CD4-positive, CD25-positive, alpha-beta regulatory T cell (primary cell): ENCODE measurements at regions not wholly inside any gene's neighbourhood (a gene's known extent, or its start where the extent isn't known, plus 50 kb on each side); places are given as distances from the start of the nearest gene placed in this dataset.
"Not testable (repeated sequence)": the region's sequence is repeated elsewhere in the genome, so short reads cannot be mapped to it uniquely, and the experiment has no call there.

Experiments used
- ATAC-seq, 2 donors: fragments of 150-1000 bp; cut with Tn5 transposase; one replicate each; pipeline ENCODE4 v1.10.0; 2021; ENCODE audit warnings: low read depth in 2 of 2, moderate number of reproducible peaks in 2 of 2, moderate library complexity in 1 of 2
- DNase-seq, 3 donors: peaks; one replicate each; pipeline versions ENCODE4 v3.0.0 to v3.0.0-alpha.2; 2012 to 2022; ENCODE audit warnings: mixed read lengths in 1 of 3
- H3K27ac ChIP-seq: one replicate; pipeline ENCODE4 v1.7.0; 2013; ENCODE audit warnings: mild to moderate bottlenecking, low read length; ENCODE audit not compliant: insufficient read depth, poor library complexity, severe bottlenecking
- H3K27me3 ChIP-seq: one replicate; pipeline ENCODE4 v1.7.0; 2013; ENCODE audit warnings: low read length; ENCODE audit not compliant: control insufficient read depth, insufficient read depth
- H3K36me3 ChIP-seq: one replicate; pipeline ENCODE4 v1.7.0; 2013; ENCODE audit warnings: mild to moderate bottlenecking, low read length, moderate library complexity; ENCODE audit not compliant: control insufficient read depth, insufficient read depth
- H3K4me1 ChIP-seq: 2 replicates; pipeline ENCODE4 v1.7.0; 2013; ENCODE audit warnings: mild to moderate bottlenecking, low read length; ENCODE audit not compliant: insufficient read depth, control insufficient read depth, poor library complexity, severe bottlenecking
- H3K4me3 ChIP-seq: one replicate; pipeline ENCODE4 v1.7.0; 2013; ENCODE audit warnings: low read depth, mild to moderate bottlenecking, low read length, moderate library complexity
- H3K9me3 ChIP-seq, 2 experiments: 1 replicate in 1 of 2; 2 replicates in 1 of 2; pipeline ENCODE4 v1.7.0; 2013; ENCODE audit warnings: low read length in 2 of 2, mild to moderate bottlenecking in 1 of 2, moderate library complexity in 1 of 2; ENCODE audit not compliant: control insufficient read depth in 2 of 2
- H3K27ac Mint-ChIP-seq, 3 donors: one replicate each; pipeline ENCODE4 v1.8.0; 2020 to 2022; ENCODE audit warnings: mild to moderate bottlenecking in 3 of 3, mixed read lengths in 3 of 3, moderate library complexity in 2 of 3
- H3K27me3 Mint-ChIP-seq: one replicate; pipeline ENCODE4 v1.8.0; 2022; ENCODE audit warnings: mild to moderate bottlenecking, mixed read lengths
- H3K36me3 Mint-ChIP-seq: one replicate; pipeline ENCODE4 v1.8.0; 2020; ENCODE audit warnings: mixed read lengths
- H3K4me1 Mint-ChIP-seq, 4 donors: one replicate each; pipeline ENCODE4 v1.8.0; 2020 to 2022; ENCODE audit warnings: mixed read lengths in 4 of 4, mild to moderate bottlenecking in 1 of 4
- H3K4me3 Mint-ChIP-seq, 4 donors: one replicate each; pipeline ENCODE4 v1.8.0; 2020 to 2022; ENCODE audit warnings: mild to moderate bottlenecking in 4 of 4, mixed read lengths in 4 of 4, moderate library complexity in 3 of 4
- H3K9me3 Mint-ChIP-seq, 7 donors: one replicate each; pipeline ENCODE4 v1.8.0; 2020 to 2022; ENCODE audit warnings: mixed read lengths in 7 of 7, mild to moderate bottlenecking in 3 of 7, moderate library complexity in 2 of 7

GRCh38 chr1:118396279-118396678, 211.3 kb upstream of the SPAG17 start:
- H3K36me3 Mint-ChIP-seq: no peaks in the 10 kb centered on the region
- no peak for ATAC-seq

GRCh38 chr1:118395430-118395991, 210.5 kb upstream of the SPAG17 start:
- Histone ChIP-seq H3K4me1 (no peaks in the 10 kb centered on the region), H3K36me3 (no peaks in the 10 kb centered on the region), H3K27me3 (no peaks in the 10 kb centered on the region), H3K9me3 (no peaks in the 10 kb centered on the region), H3K27ac (no peak overlapping the region), H3K4me3 (no peak overlapping the region)
- Mint-ChIP-seq H3K27me3 (no peaks in the 10 kb centered on the region), H3K4me1 (no peaks in the 10 kb centered on the region), H3K36me3 (no peaks in the 10 kb centered on the region), H3K4me3 (no peak overlapping the region), H3K9me3 (peaks cover 0 to 7% (median 2%) of the 10 kb centered on the region in 7 donors), H3K27ac (no peak overlapping the region)
- DNase-seq: no peak
- ATAC-seq: no peak

More at GRCh38 chr1:118396279-118396678, 211.3 kb upstream of the SPAG17 start:
- Mint-ChIP-seq H3K27me3 (no peaks in the 10 kb centered on the region), H3K9me3 (peaks cover 0 to 7% (median 2%) of the 10 kb centered on the region in 7 donors), H3K4me1 (no peaks in the 10 kb centered on the region), H3K27ac (no peak overlapping the region), H3K4me3 (no peak overlapping the region)
- Histone ChIP-seq H3K27ac (no peak overlapping the region), H3K4me3 (no peak overlapping the region), H3K36me3 (no peaks in the 10 kb centered on the region), H3K27me3 (no peaks in the 10 kb centered on the region), H3K9me3 (no peaks in the 10 kb centered on the region), H3K4me1 (no peaks in the 10 kb centered on the region)
- DNase-seq: no peak

- ATAC-seq (no peak), DNase-seq (no peak)
- Histone ChIP-seq H3K27me3 (no peaks in the 10 kb centered on the region), H3K36me3 (no peaks in the 10 kb centered on the region), H3K4me3 (no peak overlapping the region), H3K4me1 (no peaks in the 10 kb centered on the region), H3K27ac (no peak overlapping the region), H3K9me3 (no peaks in the 10 kb centered on the region)
- Mint-ChIP-seq H3K27me3 (no peaks in the 10 kb centered on the region), H3K4me1 (no peaks in the 10 kb centered on the region), H3K9me3 (peaks cover 0 to 3% (median 0%) of the 10 kb centered on the region in 7 donors), H3K4me3 (no peak overlapping the region), H3K36me3 (no peaks in the 10 kb centered on the region), H3K27ac (no peak overlapping the region)
These were observed 205.9 kb upstream of the SPAG17 start for GRCh38 chr1:118390955-118391354.

- no peak for ATAC-seq
These were observed 203.4 kb upstream of the SPAG17 start for GRCh38 chr1:118388301-118388959.

GRCh38 chr1:118381197-118381869, 196.3 kb upstream of the SPAG17 start:
- Mint-ChIP-seq H3K4me3 (no peak overlapping the region), H3K27me3 (no peaks in the 10 kb centered on the region), H3K36me3 (no peaks in the 10 kb centered on the region), H3K4me1 (no peaks in the 10 kb centered on the region), H3K27ac (no peak overlapping the region), H3K9me3 (peaks cover 0 to 10% (median 4%) of the 10 kb centered on the region in 7 donors)
- DNase-seq: no peak
- Histone ChIP-seq H3K9me3 (no peaks in the 10 kb centered on the region), H3K27ac (no peak overlapping the region), H3K36me3 (no peaks in the 10 kb centered on the region), H3K27me3 (no peaks in the 10 kb centered on the region), H3K4me3 (no peak overlapping the region), H3K4me1 (no peaks in the 10 kb centered on the region)
- no peak for ATAC-seq

More at GRCh38 chr1:118388301-118388959, 203.4 kb upstream of the SPAG17 start:
- Histone ChIP-seq H3K4me1 (no peaks in the 10 kb centered on the region), H3K27ac (no peak overlapping the region), H3K36me3 (no peaks in the 10 kb centered on the region), H3K9me3 (no peaks in the 10 kb centered on the region), H3K4me3 (no peak overlapping the region), H3K27me3 (no peaks in the 10 kb centered on the region)
- DNase-seq: no peak
- no peaks in the 10 kb centered on the region for H3K36me3 Mint-ChIP-seq
- no peaks in the 10 kb centered on the region for H3K27me3 Mint-ChIP-seq
- no peaks in the 10 kb centered on the region for H3K4me1 Mint-ChIP-seq
- peaks cover 0 to 3% (median 0%) of the 10 kb centered on the region in 7 donors for H3K9me3 Mint-ChIP-seq
- H3K4me3 Mint-ChIP-seq: no peak overlapping the region
- H3K27ac Mint-ChIP-seq: no peak overlapping the region

- not testable (repeated sequence) for H3K27ac ChIP-seq, DNase-seq, ATAC-seq, H3K4me3 ChIP-seq, H3K4me3 Mint-ChIP-seq, H3K27ac Mint-ChIP-seq, H3K27me3 Mint-ChIP-seq, H3K36me3 Mint-ChIP-seq, H3K36me3 ChIP-seq, H3K27me3 ChIP-seq, H3K4me1 ChIP-seq, H3K4me1 Mint-ChIP-seq, H3K9me3 ChIP-seq
- H3K9me3 Mint-ChIP-seq: peaks cover 3 to 29% (median 10%) of the 10 kb centered on the region in 7 donors
These were observed 192.2 kb upstream of the SPAG17 start for GRCh38 chr1:118377183-118377582.

GRCh38 chr1:118371612-118372011, 186.6 kb upstream of the SPAG17 start:
- ATAC-seq (no peak), DNase-seq (no peak)
- H3K36me3 ChIP-seq: no peaks in the 10 kb centered on the region
- no peak overlapping the region for H3K4me3 ChIP-seq
- Mint-ChIP-seq H3K4me3 (no peak overlapping the region), H3K36me3 (no peaks in the 10 kb centered on the region), H3K27me3 (no peaks in the 10 kb centered on the region), H3K4me1 (no peaks in the 10 kb centered on the region), H3K9me3 (peaks cover 4 to 46% (median 10%) of the 10 kb centered on the region in 7 donors), H3K27ac (no peak overlapping the region)
- no peak overlapping the region for H3K27ac ChIP-seq
- H3K9me3 ChIP-seq: peaks cover 0 to 1% of the 10 kb centered on the region in 2 experiments
- H3K27me3 ChIP-seq: no peaks in the 10 kb centered on the region
- H3K4me1 ChIP-seq: no peaks in the 10 kb centered on the region
